ENCODE measurements at regions not wholly inside any gene's neighbourhood (a gene's known extent, or its start where the extent isn't known, plus 50 kb on each side); places are given as distances from the start of the nearest gene placed in this dataset.

DNA sequence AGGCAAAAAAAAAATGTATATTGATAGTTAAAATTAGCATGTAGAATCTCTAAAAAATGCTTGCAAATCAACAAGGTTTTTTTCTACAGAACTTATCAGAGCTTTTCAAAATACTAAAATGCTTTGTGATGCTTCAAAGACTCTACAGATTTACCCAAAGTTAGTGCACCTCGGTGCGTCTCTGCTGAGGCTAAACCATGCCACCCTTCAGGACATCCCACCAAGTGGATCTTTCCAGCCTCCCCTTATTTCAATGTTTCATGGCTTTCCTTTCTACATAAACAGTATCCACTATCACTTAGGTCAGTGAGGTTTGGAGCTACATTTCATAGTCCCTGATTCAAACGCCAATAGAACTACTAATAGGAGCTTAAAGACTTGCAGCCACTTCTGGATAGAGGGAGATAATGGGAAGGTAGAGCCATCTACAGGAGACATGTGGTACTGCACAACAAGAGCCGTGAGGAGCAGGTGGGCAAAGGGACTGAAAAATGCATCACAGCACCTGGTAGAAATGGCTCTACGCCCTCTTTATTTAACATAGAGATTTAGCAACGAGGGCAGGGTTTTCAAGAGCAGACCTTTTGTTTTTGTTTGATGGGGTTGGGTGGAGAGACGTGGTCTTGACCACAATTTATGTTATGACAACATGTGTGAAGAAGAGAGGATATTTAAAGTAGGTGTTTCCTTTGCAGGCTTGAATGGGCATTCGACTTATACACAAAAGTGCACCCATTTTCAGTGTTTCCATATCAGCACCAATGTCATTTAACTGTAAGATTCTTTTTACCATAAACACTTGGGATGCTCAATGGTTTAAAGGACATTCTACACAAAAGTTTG is 56.1 kb upstream of the SLC35G4 start:
- DNase-seq = peak; percentile 58

DNA sequence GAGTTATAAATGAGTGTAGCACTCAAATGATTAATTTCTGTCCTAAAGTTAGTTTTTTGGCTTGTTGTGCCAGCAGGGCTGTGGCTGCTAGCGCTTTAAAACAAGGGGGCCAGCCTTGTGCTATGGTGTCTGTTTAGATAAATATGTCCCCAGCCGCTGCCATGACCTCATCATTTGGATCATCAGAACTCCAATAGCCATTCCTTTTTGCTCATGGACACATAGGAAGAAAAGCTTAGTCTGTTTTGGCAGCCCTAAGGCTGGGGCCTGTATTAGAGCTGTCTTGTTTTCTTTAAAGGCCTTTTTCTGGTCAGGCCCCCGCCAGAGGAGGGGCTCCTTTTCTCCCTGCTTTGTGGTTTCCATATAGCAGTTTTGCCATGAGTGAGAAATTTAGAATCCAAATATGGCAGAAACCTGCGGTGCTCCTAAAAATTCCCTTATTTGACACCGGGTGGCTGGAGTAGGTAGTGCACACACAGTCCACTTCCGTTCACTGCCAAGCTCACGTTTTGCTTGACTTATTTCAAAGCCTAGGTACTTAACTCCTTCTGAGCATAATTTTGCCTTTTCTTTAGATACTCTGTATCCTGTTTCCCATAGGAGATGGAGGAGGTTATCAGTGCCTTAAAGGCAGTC is 60.4 kb upstream of the SLC35G4 start:
- DNase-seq = no peak

DNA sequence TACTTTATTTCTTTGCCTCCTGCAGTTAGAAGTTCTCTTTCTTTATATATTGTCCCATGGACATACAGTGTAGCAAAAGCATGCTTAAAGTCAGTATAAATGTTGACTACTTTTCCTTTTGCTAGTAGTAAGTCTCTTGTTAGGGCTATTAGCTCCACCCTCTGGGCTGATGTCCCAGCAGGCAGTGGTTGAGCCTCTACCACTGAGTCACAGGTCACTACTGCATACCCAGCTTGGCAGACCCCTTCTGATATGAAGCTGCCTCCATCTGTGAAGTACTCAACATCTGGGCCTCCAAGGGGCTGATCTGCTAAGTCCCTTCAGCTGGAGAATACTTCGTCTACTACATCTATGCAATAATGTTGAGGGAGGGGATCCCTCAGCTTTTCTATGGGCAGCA is 61.0 kb upstream of the SLC35G4 start:
- DNase-seq = no peak

DNA sequence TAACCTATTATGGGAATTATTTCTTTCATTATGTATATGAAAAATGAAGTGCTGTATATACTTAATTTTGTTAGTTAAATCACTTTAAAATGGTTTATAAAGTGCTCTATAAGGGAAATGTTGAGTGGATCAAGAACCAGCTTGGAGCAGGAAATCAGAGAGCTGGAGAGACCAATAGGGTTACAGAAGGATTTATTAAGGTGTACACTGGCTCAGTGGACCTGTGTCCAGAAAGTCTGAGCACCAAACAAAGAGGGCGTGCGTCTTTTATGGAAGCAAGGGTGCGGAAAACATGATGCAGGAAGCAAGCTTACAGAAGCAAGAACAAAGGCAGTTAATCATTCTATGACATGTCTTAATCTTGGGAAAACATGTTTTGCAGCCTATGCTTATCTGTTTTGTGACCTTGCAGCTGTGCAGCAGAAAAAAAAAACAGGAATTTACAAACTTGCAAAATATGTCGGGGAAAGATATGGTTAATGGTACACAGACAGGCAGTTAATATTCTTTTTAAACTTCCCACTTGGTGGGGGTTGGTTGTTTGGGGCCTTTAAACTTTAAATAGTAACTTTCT is 65.2 kb upstream of the SLC35G4 start:
- DNase-seq = no peak

GRCh38 chr18:11541179-11541578 is 68.2 kb upstream of the SLC35G4 start:
- no peak for DNase-seq

GRCh38 chr18:11533942-11534496 is 75.4 kb upstream of the SLC35G4 start:
- no peak for DNase-seq

DNA sequence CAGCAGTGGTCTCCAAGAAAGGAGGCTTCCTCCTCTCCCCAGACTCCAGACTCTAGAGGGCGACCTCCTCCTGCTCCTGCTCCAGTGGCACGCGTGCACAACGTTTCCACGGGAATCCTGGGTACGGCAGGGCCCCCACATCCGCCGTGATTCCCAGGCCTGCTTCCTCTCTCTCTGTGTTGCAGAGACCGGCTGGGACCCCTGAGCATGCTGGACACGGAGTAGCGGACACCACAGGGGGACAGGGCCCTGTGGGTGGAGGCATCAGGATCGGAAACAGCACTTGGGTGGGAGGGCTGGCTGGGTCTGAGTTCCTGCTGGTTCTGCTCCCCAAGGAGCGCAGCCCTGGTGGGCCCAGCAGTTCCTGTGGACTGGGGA is 75.9 kb upstream of the SLC35G4 start:
- no peak for DNase-seq

- DNase-seq = no peak
These were observed 76.5 kb upstream of the SLC35G4 start for GRCh38 chr18:11532758-11533512.

GRCh38 chr18:11529081-11529480 is 80.3 kb upstream of the SLC35G4 start:
- no peak for DNase-seq

DNA sequence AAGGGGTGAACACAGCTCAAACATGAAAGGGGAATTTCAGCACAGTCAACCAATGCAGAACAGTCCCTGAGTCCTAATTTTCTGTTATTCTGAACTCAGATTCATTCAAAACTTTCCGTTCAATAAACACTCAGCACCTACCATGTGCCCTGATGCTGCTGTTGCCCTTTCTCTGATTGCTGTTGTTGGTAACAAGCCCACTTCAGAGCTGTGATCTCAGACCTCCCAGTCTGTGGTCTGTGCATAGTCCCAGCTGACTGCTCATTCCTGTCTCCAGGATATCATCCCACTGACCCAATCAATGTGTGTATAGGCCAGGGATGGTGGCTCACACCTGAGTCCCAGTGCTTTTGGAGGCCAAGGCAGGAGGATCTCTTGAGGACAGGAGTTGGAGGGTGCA is 82.7 kb upstream of the SLC35G4 start:
- DNase-seq = no peak

GRCh38 chr18:11523804-11524203 is 85.6 kb upstream of the SLC35G4 start:
- peak; percentile 57 for DNase-seq

GRCh38 chr18:11522992-11523391 is 86.4 kb upstream of the SLC35G4 start:
- no peak for DNase-seq

GRCh38 chr18:11521853-11522252 is 87.5 kb upstream of the SLC35G4 start:
- DNase-seq = no peak

- DNase-seq = no peak
These were observed 88.9 kb upstream of the SLC35G4 start for GRCh38 chr18:11520536-11520935.

- no peak for DNase-seq
These were observed 90.4 kb upstream of the SLC35G4 start for GRCh38 chr18:11518788-11519685.

- no peak for DNase-seq
These were observed 91.7 kb upstream of the SLC35G4 start for GRCh38 chr18:11517704-11518103.

GRCh38 chr18:11516751-11517503 is 92.5 kb upstream of the SLC35G4 start:
- DNase-seq = no peak

DNA sequence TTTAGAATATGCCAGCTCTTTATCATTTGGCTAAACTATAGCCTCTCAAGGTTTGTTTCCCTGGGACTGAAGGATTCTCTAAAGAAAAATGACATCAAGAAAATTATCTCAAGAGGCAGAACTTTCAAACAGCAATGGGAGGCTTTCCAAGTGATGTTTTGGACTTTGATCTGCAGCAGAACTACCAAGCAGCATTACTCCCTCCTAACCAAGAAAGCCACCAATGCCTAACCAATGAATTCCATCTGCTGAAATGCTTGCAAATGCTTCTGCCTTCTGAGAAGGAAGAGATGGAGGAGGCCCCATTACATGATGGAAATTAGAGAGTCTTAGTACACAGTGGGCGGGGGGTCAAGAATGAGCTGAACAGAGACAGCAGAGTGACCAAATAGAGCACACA is 95.1 kb upstream of the SLC35G4 start:
- no peak for DNase-seq

- no peak for DNase-seq
These were observed 97.0 kb upstream of the SLC35G4 start for GRCh38 chr18:11512096-11513025.

Measured in renal pelvis (tissue), 1 donor.